Activated CD8-positive, alpha-beta T cell treated with anti-CD3 and anti-CD28 coated beads, Interleukin-2, amount 10 ng/mL, durations not matched to agents 7 days and 5 days (primary cell): ENCODE measurements at regions not wholly inside any gene's neighbourhood (a gene's known extent, or its start where the extent isn't known, plus 50 kb on each side); places are given as distances from the start of the nearest gene placed in this dataset.
"Not testable (repeated sequence)": the region's sequence is repeated elsewhere in the genome, so short reads cannot be mapped to it uniquely, and the experiment has no call there.

Source experiments
- ATAC-seq: fragments of 150-1000 bp; cut with Tn5 transposase; one replicate; pipeline ENCODE4 v1.10.0; 2021; ENCODE audit warnings: moderate library complexity
- CTCF ChIA-PET: fragments of 350-600 bp; sonication (Branson Sonifier 250); formaldehyde crosslinking; loops from one replicate; lab custom pipeline; 2021; ENCODE audit warnings: antibody characterized with exemption; lab: Charles Lee
- POLR2A ChIA-PET: fragments of 350-600 bp; sonication (Branson Sonifier 250); formaldehyde crosslinking; loops from one replicate; lab custom pipeline; 2021; ENCODE audit warnings: antibody characterized with exemption; lab: Charles Lee
- DNase-seq: peaks from one replicate; pipeline ENCODE4 v3.0.0-alpha.2; 2020
- H3K27ac Mint-ChIP-seq: one replicate; pipeline ENCODE4 v1.8.0; 2021; ENCODE audit warnings: mild to moderate bottlenecking, mixed read lengths
- H3K27me3 Mint-ChIP-seq: one replicate; pipeline ENCODE4 v1.8.0; 2021; ENCODE audit warnings: low read depth, mixed read lengths
- H3K36me3 Mint-ChIP-seq: one replicate; pipeline ENCODE4 v1.8.0; 2021; ENCODE audit warnings: low read depth, mixed read lengths
- H3K4me1 Mint-ChIP-seq: one replicate; pipeline ENCODE4 v1.8.0; 2021; ENCODE audit warnings: low read depth, mixed read lengths
- H3K4me3 Mint-ChIP-seq: one replicate; pipeline ENCODE4 v1.8.0; 2021; ENCODE audit warnings: mild to moderate bottlenecking, mixed read lengths
- H3K9me3 Mint-ChIP-seq: one replicate; pipeline ENCODE4 v1.8.0; 2022; ENCODE audit warnings: mixed read lengths; ENCODE audit not compliant: insufficient read depth

- H3K4me1 Mint-ChIP-seq = no peaks in the 10 kb centered on the region
- CTCF ChIA-PET = interaction anchor here (2.3 kb wide), 1 partner anchor 20 kb away, joined by 8 read pairs; no protein-coding TSS in a partner anchor
- no peak overlapping the region for H3K4me3 Mint-ChIP-seq
- no peaks in the 10 kb centered on the region for H3K9me3 Mint-ChIP-seq
- peaks cover 44% of the 10 kb centered on the region for H3K27me3 Mint-ChIP-seq
- no peak for ATAC-seq
- POLR2A ChIA-PET = no interaction called here
- H3K36me3 Mint-ChIP-seq = no peaks in the 10 kb centered on the region
- DNase-seq = no peak
- no peak overlapping the region for H3K27ac Mint-ChIP-seq
Observed at GRCh38 chr10:118439824-118440223, 97.7 kb upstream of the FAM204A start.

GRCh38 chr10:118436742-118437141 lies 94.6 kb upstream of the FAM204A start:
- Mint-ChIP-seq H3K4me3 (no peak overlapping the region), H3K9me3 (no peaks in the 10 kb centered on the region), H3K4me1 (no peaks in the 10 kb centered on the region), H3K36me3 (no peaks in the 10 kb centered on the region), H3K27me3 (peaks cover 43% of the 10 kb centered on the region), H3K27ac (no peak overlapping the region)
- ChIA-PET POLR2A (no interaction called here), CTCF (interaction anchor here (1.8 kb wide), 1 partner anchor 22 kb away, joined by 7 read pairs; no protein-coding TSS in a partner anchor)
- ATAC-seq (no peak), DNase-seq (no peak)

- ATAC-seq (no peak), DNase-seq (no peak)
- Mint-ChIP-seq H3K27ac (no peak overlapping the region), H3K27me3 (peaks cover 22% of the 10 kb centered on the region), H3K4me3 (no peak overlapping the region), H3K36me3 (no peaks in the 10 kb centered on the region), H3K4me1 (no peaks in the 10 kb centered on the region), H3K9me3 (no peaks in the 10 kb centered on the region)
- ChIA-PET CTCF (no interaction called here), POLR2A (no interaction called here)
Observed at GRCh38 chr10:118430190-118430589, 88.1 kb upstream of the FAM204A start.

GRCh38 chr10:118423800-118424442 lies 81.8 kb upstream of the FAM204A start:
- CTCF ChIA-PET = interaction anchor here (0.6 to 1.0 kb wide), 2 partner anchors 9 to 118 kb away, joined by 3 to 5 read pairs; no protein-coding TSS in a partner anchor
- POLR2A ChIA-PET = no interaction called here
- no peaks in the 10 kb centered on the region for H3K4me1 Mint-ChIP-seq
- ATAC-seq = peak; percentile 99
- no peaks in the 10 kb centered on the region for H3K9me3 Mint-ChIP-seq
- DNase-seq = peak; percentile 83
- no peaks in the 10 kb centered on the region for H3K36me3 Mint-ChIP-seq
- H3K27me3 Mint-ChIP-seq = peaks cover 9% of the 10 kb centered on the region
- no peak overlapping the region for H3K27ac Mint-ChIP-seq
- no peak overlapping the region for H3K4me3 Mint-ChIP-seq

- no peak for DNase-seq
- Mint-ChIP-seq H3K4me1 (no peaks in the 10 kb centered on the region), H3K27me3 (peaks cover 11% of the 10 kb centered on the region), H3K36me3 (no peaks in the 10 kb centered on the region), H3K27ac (no peak overlapping the region), H3K4me3 (no peak overlapping the region), H3K9me3 (no peaks in the 10 kb centered on the region)
- POLR2A ChIA-PET = no interaction called here
- CTCF ChIA-PET = interaction anchor here (0.7 kb wide), 1 partner anchor 993 kb away, joined by 3 read pairs; no protein-coding TSS in a partner anchor
- no peak for ATAC-seq
Observed at GRCh38 chr10:118422241-118422640, 80.1 kb upstream of the FAM204A start.

- H3K9me3 Mint-ChIP-seq, H3K4me1 Mint-ChIP-seq, H3K36me3 Mint-ChIP-seq, H3K4me3 Mint-ChIP-seq, CTCF ChIA-PET, ATAC-seq, POLR2A ChIA-PET, DNase-seq, H3K27ac Mint-ChIP-seq: not testable (repeated sequence)
- H3K27me3 Mint-ChIP-seq = peaks cover 19% of the 10 kb centered on the region
Observed at GRCh38 chr10:118420049-118420448, 77.9 kb upstream of the FAM204A start.

GRCh38 chr10:118412932-118413331 lies 70.8 kb upstream of the FAM204A start:
- H3K27me3 Mint-ChIP-seq = peaks cover 22% of the 10 kb centered on the region

GRCh38 chr10:118412132-118412760 lies 70.1 kb upstream of the FAM204A start:
- ChIA-PET CTCF (interaction anchor here (1.0 kb wide), 1 partner anchor 47 kb away, joined by 3 read pairs; no protein-coding TSS in a partner anchor), POLR2A (no interaction called here)

More at GRCh38 chr10:118412932-118413331, 70.8 kb upstream of the FAM204A start:
- no peaks in the 10 kb centered on the region for H3K36me3 Mint-ChIP-seq
- POLR2A ChIA-PET = no interaction called here
- H3K4me1 Mint-ChIP-seq = no peaks in the 10 kb centered on the region
- DNase-seq = no peak
- H3K27ac Mint-ChIP-seq = no peak overlapping the region
- CTCF ChIA-PET = interaction anchor here (1.0 kb wide), 1 partner anchor 46 kb away, joined by 3 read pairs; no protein-coding TSS in a partner anchor
- H3K4me3 Mint-ChIP-seq = no peak overlapping the region
- ATAC-seq = no peak
- H3K9me3 Mint-ChIP-seq = no peaks in the 10 kb centered on the region

GRCh38 chr10:118409295-118409694 lies 67.2 kb upstream of the FAM204A start:
- H3K4me3 Mint-ChIP-seq = no peak overlapping the region
- no peak overlapping the region for H3K27ac Mint-ChIP-seq
- peaks cover 12% of the 10 kb centered on the region for H3K27me3 Mint-ChIP-seq
- H3K4me1 Mint-ChIP-seq = no peaks in the 10 kb centered on the region
- no peak for DNase-seq
- CTCF ChIA-PET = no interaction called here
- no peaks in the 10 kb centered on the region for H3K36me3 Mint-ChIP-seq
- H3K9me3 Mint-ChIP-seq = no peaks in the 10 kb centered on the region
- POLR2A ChIA-PET = no interaction called here
- ATAC-seq = no peak

More at GRCh38 chr10:118412132-118412760, 70.1 kb upstream of the FAM204A start:
- Mint-ChIP-seq H3K4me3 (no peak overlapping the region), H3K27ac (no peak overlapping the region), H3K9me3 (no peaks in the 10 kb centered on the region), H3K4me1 (no peaks in the 10 kb centered on the region), H3K36me3 (no peaks in the 10 kb centered on the region), H3K27me3 (peaks cover 26% of the 10 kb centered on the region)
- ATAC-seq = no peak
- DNase-seq = no peak

- Mint-ChIP-seq H3K4me3 (no peak overlapping the region), H3K4me1 (no peaks in the 10 kb centered on the region), H3K27ac (no peak overlapping the region), H3K27me3 (peaks cover 6% of the 10 kb centered on the region), H3K36me3 (no peaks in the 10 kb centered on the region), H3K9me3 (no peaks in the 10 kb centered on the region)
- ChIA-PET CTCF (no interaction called here), POLR2A (no interaction called here)
- no peak for ATAC-seq
- DNase-seq = no peak
Observed at GRCh38 chr10:118408181-118408580, 66.1 kb upstream of the FAM204A start.

GRCh38 chr10:118407777-118408176 lies 65.7 kb upstream of the FAM204A start:
- ATAC-seq = no peak
- H3K9me3 Mint-ChIP-seq = no peaks in the 10 kb centered on the region

GRCh38 chr10:118407026-118407425 lies 64.9 kb upstream of the FAM204A start:
- no peaks in the 10 kb centered on the region for H3K36me3 Mint-ChIP-seq
- H3K9me3 Mint-ChIP-seq = no peaks in the 10 kb centered on the region
- ChIA-PET POLR2A (no interaction called here), CTCF (no interaction called here)
- DNase-seq (no peak), ATAC-seq (no peak)
- no peak overlapping the region for H3K4me3 Mint-ChIP-seq
- no peaks in the 10 kb centered on the region for H3K4me1 Mint-ChIP-seq
- no peak overlapping the region for H3K27ac Mint-ChIP-seq
- H3K27me3 Mint-ChIP-seq = peaks cover 11% of the 10 kb centered on the region

More at GRCh38 chr10:118407777-118408176, 65.7 kb upstream of the FAM204A start:
- CTCF ChIA-PET = no interaction called here
- no peak overlapping the region for H3K27ac Mint-ChIP-seq
- H3K4me1 Mint-ChIP-seq = no peaks in the 10 kb centered on the region
- no peak for DNase-seq
- POLR2A ChIA-PET = no interaction called here
- H3K36me3 Mint-ChIP-seq = no peaks in the 10 kb centered on the region
- H3K4me3 Mint-ChIP-seq = no peak overlapping the region
- H3K27me3 Mint-ChIP-seq = peaks cover 6% of the 10 kb centered on the region
